ENCODE measurements at regions not wholly inside any gene's neighbourhood (a gene's known extent, or its start where the extent isn't known, plus 50 kb on each side); places are given as distances from the start of the nearest gene placed in this dataset.
"Not testable (repeated sequence)": the region's sequence is repeated elsewhere in the genome, so short reads cannot be mapped to it uniquely, and the experiment has no call there.

GRCh38 chr5:126052120-126052519 is 371.1 kb upstream of the GRAMD2B start:
- DNase-seq (ENCODE audit: low spot score), result no peak

GRCh38 chr5:126052791-126053190 is 370.4 kb upstream of the GRAMD2B start:
- DNase-seq (ENCODE audit: low spot score), result no peak

- DNase-seq (ENCODE audit: low spot score), result no peak
These were observed 369.6 kb upstream of the GRAMD2B start for GRCh38 chr5:126053630-126054029.

GRCh38 chr5:126054577-126055347 is 368.4 kb upstream of the GRAMD2B start:
- DNase-seq (ENCODE audit: low spot score), result no peak

- DNase-seq (ENCODE audit: low spot score), result no peak
These were observed 367.9 kb upstream of the GRAMD2B start for GRCh38 chr5:126055348-126055729.

- DNase-seq (ENCODE audit: low spot score), result no peak
These were observed 366.9 kb upstream of the GRAMD2B start for GRCh38 chr5:126056352-126056751.

- no peak for DNase-seq (ENCODE audit: low spot score)
These were observed 366.2 kb upstream of the GRAMD2B start for GRCh38 chr5:126056851-126057622.

- not testable (repeated sequence) for DNase-seq (ENCODE audit: low spot score)
These were observed 364.8 kb upstream of the GRAMD2B start for GRCh38 chr5:126058392-126058791.

GRCh38 chr5:126062398-126063221 is 360.6 kb upstream of the GRAMD2B start:
- no peak for DNase-seq (ENCODE audit: low spot score)

- DNase-seq (ENCODE audit: low spot score), result no peak
These were observed 358.1 kb upstream of the GRAMD2B start for GRCh38 chr5:126065061-126065460.

GRCh38 chr5:126066836-126067235 is 356.4 kb upstream of the GRAMD2B start:
- no peak for DNase-seq (ENCODE audit: low spot score)

- no peak for DNase-seq (ENCODE audit: low spot score)
These were observed 355.8 kb upstream of the GRAMD2B start for GRCh38 chr5:126067404-126067803.

GRCh38 chr5:126069329-126069728 is 353.9 kb upstream of the GRAMD2B start:
- DNase-seq (ENCODE audit: low spot score), result no peak

GRCh38 chr5:126070481-126070880 is 352.7 kb upstream of the GRAMD2B start:
- no peak for DNase-seq (ENCODE audit: low spot score)

GRCh38 chr5:126074538-126074937 is 348.7 kb upstream of the GRAMD2B start:
- DNase-seq (ENCODE audit: low spot score), result no peak

- DNase-seq (ENCODE audit: low spot score), result no peak
These were observed 343.9 kb upstream of the GRAMD2B start for GRCh38 chr5:126079266-126079665.

GRCh38 chr5:126081209-126081608 is 342.0 kb upstream of the GRAMD2B start:
- DNase-seq (ENCODE audit: low spot score), result no peak

- DNase-seq (ENCODE audit: low spot score), result no peak
These were observed 330.2 kb upstream of the GRAMD2B start for GRCh38 chr5:126093041-126093440.

- DNase-seq (ENCODE audit: low spot score), result no peak
These were observed 329.5 kb upstream of the GRAMD2B start for GRCh38 chr5:126093718-126094117.

- no peak for DNase-seq (ENCODE audit: low spot score)
These were observed 328.2 kb upstream of the GRAMD2B start for GRCh38 chr5:126094991-126095390.

- DNase-seq (ENCODE audit: low spot score), result no peak
These were observed 326.7 kb upstream of the GRAMD2B start for GRCh38 chr5:126096442-126097006.

- DNase-seq (ENCODE audit: low spot score), result no peak
These were observed 325.3 kb upstream of the GRAMD2B start for GRCh38 chr5:126097876-126098275.
